Neural progenitor cell (in vitro differentiated cells): ENCODE measurements at regions not wholly inside any gene's neighbourhood (a gene's known extent, or its start where the extent isn't known, plus 50 kb on each side); places are given as distances from the start of the nearest gene placed in this dataset.

ENCODE experiments used
- CTCF ChIP-seq: fragments of 200-600 bp; sonication (generic); IDR thresholded peaks from 2 replicates; pipeline ENCODE4 v1.5.1; 2017; ENCODE audit warnings: antibody characterized with exemption, mild to moderate bottlenecking
- EZH2 ChIP-seq: fragments of 200-600 bp; sonication (generic); IDR thresholded peaks from 2 replicates; pipeline ENCODE4 v1.6.1; 2017; ENCODE audit warnings: antibody characterized with exemption, mild to moderate bottlenecking, moderate library complexity
- EZH2phosphoT487 ChIP-seq: fragments of 200-600 bp; sonication (generic); IDR thresholded peaks from 2 replicates; pipeline ENCODE4 v1.6.1; 2017; ENCODE audit warnings: antibody characterized with exemption

GRCh38 chr1:4064150-4064889 lies 164.2 kb upstream of the C1orf174 start:
- TF ChIP-seq EZH2 (no peak), CTCF (no peak), EZH2phosphoT487 (no peak)
